Endothelial cell (in vitro differentiated cells): ENCODE measurements at regions not wholly inside any gene's neighbourhood (a gene's known extent, or its start where the extent isn't known, plus 50 kb on each side); places are given as distances from the start of the nearest gene placed in this dataset.
A peak's percentile ranks its signal among the peaks of the same experiment; 100 is the strongest.

ENCODE experiments used
- DNase-seq: peaks from one replicate; pipeline ENCODE4 v3.0.0; 2021; ENCODE audit warnings: low spot score
- H3K27ac Mint-ChIP-seq: one replicate; pipeline ENCODE4 v1.8.0; 2021; ENCODE audit warnings: mixed read lengths, inconsistent platforms; ENCODE audit not compliant: unreplicated experiment
- H3K27me3 Mint-ChIP-seq: one replicate; pipeline ENCODE4 v1.8.0; 2021; ENCODE audit warnings: mild to moderate bottlenecking, moderate library complexity, mixed read lengths, inconsistent platforms; ENCODE audit not compliant: unreplicated experiment
- H3K36me3 Mint-ChIP-seq: one replicate; pipeline ENCODE4 v1.8.0; 2021; ENCODE audit warnings: mild to moderate bottlenecking, low read depth, mixed read lengths, inconsistent platforms; ENCODE audit not compliant: unreplicated experiment
- H3K4me1 Mint-ChIP-seq: one replicate; pipeline ENCODE4 v1.8.0; 2021; ENCODE audit warnings: mild to moderate bottlenecking, mixed read lengths, inconsistent platforms; ENCODE audit not compliant: unreplicated experiment
- H3K4me3 Mint-ChIP-seq: one replicate; pipeline ENCODE4 v1.8.0; 2021; ENCODE audit warnings: mild to moderate bottlenecking, mixed read lengths, inconsistent platforms; ENCODE audit not compliant: unreplicated experiment
- H3K9me3 Mint-ChIP-seq: one replicate; pipeline ENCODE4 v1.8.0; 2021; ENCODE audit warnings: mixed read lengths, inconsistent platforms; ENCODE audit not compliant: unreplicated experiment
- TF ChIP-seq, protein P1 (sequence below): fragments of 200-600 bp; sonication (generic); IDR thresholded peaks from one replicate; pipeline ENCODE4 v1.5.0; 2021; ENCODE audit warnings: antibody characterized with exemption; ENCODE audit not compliant: unreplicated experiment

GRCh38 chr17:77085926-77086432 is 54.8 kb upstream of the SEC14L1 start:
- Mint-ChIP-seq H3K36me3 (no peaks in the 10 kb centered on the region), H3K27ac (peak overlapping the region; percentile 77), H3K9me3 (no peaks in the 10 kb centered on the region), H3K4me1 (peaks cover 31% of the 10 kb centered on the region), H3K4me3 (peak overlapping the region; percentile 59), H3K27me3 (peaks cover 2% of the 10 kb centered on the region)
- DNase-seq = peak; percentile 46
- TF ChIP-seq, protein P1, sequence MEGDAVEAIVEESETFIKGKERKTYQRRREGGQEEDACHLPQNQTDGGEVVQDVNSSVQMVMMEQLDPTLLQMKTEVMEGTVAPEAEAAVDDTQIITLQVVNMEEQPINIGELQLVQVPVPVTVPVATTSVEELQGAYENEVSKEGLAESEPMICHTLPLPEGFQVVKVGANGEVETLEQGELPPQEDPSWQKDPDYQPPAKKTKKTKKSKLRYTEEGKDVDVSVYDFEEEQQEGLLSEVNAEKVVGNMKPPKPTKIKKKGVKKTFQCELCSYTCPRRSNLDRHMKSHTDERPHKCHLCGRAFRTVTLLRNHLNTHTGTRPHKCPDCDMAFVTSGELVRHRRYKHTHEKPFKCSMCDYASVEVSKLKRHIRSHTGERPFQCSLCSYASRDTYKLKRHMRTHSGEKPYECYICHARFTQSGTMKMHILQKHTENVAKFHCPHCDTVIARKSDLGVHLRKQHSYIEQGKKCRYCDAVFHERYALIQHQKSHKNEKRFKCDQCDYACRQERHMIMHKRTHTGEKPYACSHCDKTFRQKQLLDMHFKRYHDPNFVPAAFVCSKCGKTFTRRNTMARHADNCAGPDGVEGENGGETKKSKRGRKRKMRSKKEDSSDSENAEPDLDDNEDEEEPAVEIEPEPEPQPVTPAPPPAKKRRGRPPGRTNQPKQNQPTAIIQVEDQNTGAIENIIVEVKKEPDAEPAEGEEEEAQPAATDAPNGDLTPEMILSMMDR = no peak

- peak; percentile 94 for DNase-seq
- Mint-ChIP-seq H3K27me3 (no peaks in the 10 kb centered on the region), H3K4me1 (peaks cover 28% of the 10 kb centered on the region), H3K4me3 (peak overlapping the region; percentile 59), H3K27ac (peak overlapping the region; percentile 77), H3K9me3 (no peaks in the 10 kb centered on the region), H3K36me3 (no peaks in the 10 kb centered on the region)
- TF ChIP-seq, protein P1 = peak; percentile 95
These were observed 54.2 kb upstream of the SEC14L1 start for GRCh38 chr17:77086433-77087010.

- DNase-seq = no peak
- Mint-ChIP-seq H3K4me1 (peaks cover 33% of the 10 kb centered on the region), H3K36me3 (peaks cover 6% of the 10 kb centered on the region), H3K27me3 (peaks cover 2% of the 10 kb centered on the region), H3K27ac (peak overlapping the region; percentile 92), H3K9me3 (no peaks in the 10 kb centered on the region), H3K4me3 (peak overlapping the region; percentile 93)
- TF ChIP-seq, protein P1 = no peak
These were observed 52.9 kb upstream of the SEC14L1 start for GRCh38 chr17:77087650-77088454.

DNA sequence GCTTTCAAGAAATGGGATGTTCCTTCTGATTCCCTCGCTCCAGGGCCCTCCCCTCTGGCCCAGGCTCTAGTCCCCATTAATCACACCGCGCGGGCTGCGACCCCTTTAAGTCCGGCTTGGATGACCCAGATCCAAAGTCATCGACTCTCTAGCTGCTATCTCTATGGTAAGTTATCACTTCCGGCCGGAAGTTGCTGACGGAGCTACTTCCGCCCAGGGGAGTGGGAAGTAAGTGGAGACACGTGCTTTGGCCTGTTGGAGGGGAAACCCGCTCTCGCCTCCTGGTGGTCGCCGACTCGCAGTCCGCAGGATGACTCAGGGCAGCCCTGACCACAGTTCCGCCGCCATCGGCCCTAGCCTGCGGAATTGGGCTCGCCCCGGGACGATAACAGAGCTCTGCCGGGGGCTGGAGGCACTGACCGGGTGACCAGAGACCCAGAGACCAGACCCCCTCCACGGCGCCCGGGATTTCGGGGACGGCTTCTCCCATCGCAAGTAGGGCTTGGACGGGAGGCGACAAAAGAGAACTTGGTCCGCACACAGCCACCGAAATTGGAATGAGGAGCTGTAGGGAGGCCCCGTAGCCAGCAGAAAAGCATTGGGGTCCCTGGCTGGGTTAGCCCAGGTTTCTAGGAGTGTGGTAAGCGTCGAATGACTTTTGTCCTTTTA is 52.2 kb upstream of the SEC14L1 start:
- Mint-ChIP-seq H3K4me3 (peak overlapping the region; percentile 93), H3K27me3 (peaks cover 2% of the 10 kb centered on the region), H3K9me3 (no peaks in the 10 kb centered on the region), H3K4me1 (peaks cover 33% of the 10 kb centered on the region), H3K36me3 (peaks cover 11% of the 10 kb centered on the region), H3K27ac (peak overlapping the region; percentile 92)
- TF ChIP-seq, protein P1 = peak; percentile 76
- peak; percentile 91 for DNase-seq
